IMR-90 (cell line): ENCODE measurements at regions not wholly inside any gene's neighbourhood (a gene's known extent, or its start where the extent isn't known, plus 50 kb on each side); places are given as distances from the start of the nearest gene placed in this dataset.

Experiments
- ATAC-seq: fragments of 200-7000 bp; cut with Tn5 transposase; 2 replicates; pipeline ENCODE4 v1.9.1; 2020; ENCODE audit warnings: low read depth, mild to moderate bottlenecking, moderate library complexity
- BruUV-seq: library from RNA; stranded (reverse); fragments of 400-500 nt; replicated peaks from 2 replicates; lab custom pipeline; 2021; lab: Mats Ljungman, UMichigan
- CTCF ChIA-PET: fragments of 300-600 bp; formaldehyde crosslinking; extraction: SDS; loops from one replicate; lab custom pipeline; 2021; ENCODE audit warnings: antibody characterized with exemption; lab: Yijun Ruan, JAX
- POLR2A ChIA-PET: fragments of 300-600 bp; sonication (Branson Sonifier 250); formaldehyde crosslinking; loops from one replicate; lab custom pipeline; 2022; ENCODE audit warnings: antibody characterized with exemption; ENCODE audit not compliant: unreplicated experiment; lab: Charles Lee
- DNase-seq: peaks from one replicate; pipeline ENCODE4 v3.0.0; 2013
- H2AFZ ChIP-seq: replicated peaks from 2 replicates; pipeline ENCODE3; 2013; ENCODE audit warnings: low read length, mild to moderate bottlenecking; ENCODE audit not compliant: poor library complexity
- H2AK5ac ChIP-seq: 2 replicates; pipeline ENCODE4 v1.6.1; 2013; ENCODE audit warnings: low read depth, low read length, inconsistent platforms
- H2AK9ac ChIP-seq: replicated peaks from 2 replicates; pipeline ENCODE3; 2013; ENCODE audit warnings: mild to moderate bottlenecking, low read depth, low read length, moderate library complexity; ENCODE audit not compliant: poor library complexity
- H2BK120ac ChIP-seq: 2 replicates; pipeline ENCODE4 v1.6.1; 2013; ENCODE audit warnings: low read depth, low read length, inconsistent platforms
- H2BK15ac ChIP-seq: 3 replicates; pipeline ENCODE4 v1.6.1; 2013; ENCODE audit warnings: low read depth, low read length, inconsistent platforms
- H2BK20ac ChIP-seq: 2 replicates; pipeline ENCODE4 v1.6.1; 2013; ENCODE audit warnings: low read depth, mild to moderate bottlenecking, inconsistent platforms, low read length, moderate library complexity
- H2BK5ac ChIP-seq: 2 replicates; pipeline ENCODE4 v1.6.1; 2013; ENCODE audit warnings: mild to moderate bottlenecking, low read depth, low read length, inconsistent platforms; ENCODE audit not compliant: poor library complexity, severe bottlenecking
- H3K14ac ChIP-seq: replicated peaks from 2 replicates; pipeline ENCODE4 v1.6.1; 2013; ENCODE audit warnings: low read depth, low read length, inconsistent platforms
- H3K18ac ChIP-seq: 2 replicates; pipeline ENCODE4 v1.6.1; 2013; ENCODE audit warnings: low read depth, low read length, control low read depth
- H3K23ac ChIP-seq: 2 replicates; pipeline ENCODE4 v1.6.1; 2013; ENCODE audit warnings: low read depth, low read length, inconsistent platforms
- H3K27ac ChIP-seq: 2 replicates; pipeline ENCODE4 v1.5.1; 2013; ENCODE audit warnings: mild to moderate bottlenecking, control low read depth, low read length; ENCODE audit not compliant: insufficient read depth
- H3K27me3 ChIP-seq: 2 replicates; pipeline ENCODE4 v1.6.1; 2013; ENCODE audit warnings: low read length; ENCODE audit not compliant: control insufficient read depth, insufficient read depth
- H3K36me3 ChIP-seq: 2 replicates; pipeline ENCODE4 v1.6.1; 2013; ENCODE audit warnings: low read length, mixed read lengths; ENCODE audit not compliant: control insufficient read depth, insufficient read depth
- H3K4ac ChIP-seq: 2 replicates; pipeline ENCODE4 v1.6.1; 2013; ENCODE audit warnings: low read depth, low read length, inconsistent platforms
- H3K4me1 ChIP-seq: 2 replicates; pipeline ENCODE4 v1.6.1; 2013; ENCODE audit warnings: low read length, mixed read lengths; ENCODE audit not compliant: control insufficient read depth, insufficient read depth
- H3K4me2 ChIP-seq: 2 replicates; pipeline ENCODE4 v1.6.1; 2013; ENCODE audit warnings: low read depth, mild to moderate bottlenecking, control low read depth, low read length, moderate library complexity
- H3K4me3 ChIP-seq: 2 replicates; pipeline ENCODE4 v1.5.1; 2013; ENCODE audit warnings: low read depth, mild to moderate bottlenecking, control low read depth, low read length, moderate library complexity; ENCODE audit not compliant: insufficient read depth
- H3K56ac ChIP-seq: 2 replicates; pipeline ENCODE4 v1.6.1; 2013; ENCODE audit warnings: low read length, inconsistent platforms; ENCODE audit not compliant: insufficient read depth; ENCODE audit errors: extremely low read depth
- H3K79me1 ChIP-seq, 2 experiments: 2 replicates each; pipeline ENCODE4 v1.6.1; 2013; ENCODE audit warnings: low read length in 2 of 2, inconsistent platforms in 1 of 2, low read depth in 1 of 2
- H3K9ac ChIP-seq: 2 replicates; pipeline ENCODE4 v1.6.1; 2013; ENCODE audit warnings: low read depth, low read length, control low read depth
- H3K9me1 ChIP-seq: 2 replicates; pipeline ENCODE4 v1.6.1; 2013; ENCODE audit warnings: low read length, inconsistent platforms; ENCODE audit not compliant: insufficient read depth
- H3K9me3 ChIP-seq: 2 replicates; pipeline ENCODE4 v1.6.1; 2013; ENCODE audit warnings: low read length; ENCODE audit not compliant: control insufficient read depth, insufficient read depth
- H4K20me1 ChIP-seq: 2 replicates; pipeline ENCODE4 v1.6.1; 2013; ENCODE audit warnings: low read length, inconsistent platforms; ENCODE audit not compliant: insufficient read depth
- H4K5ac ChIP-seq: 2 replicates; pipeline ENCODE4 v1.6.1; 2013; ENCODE audit warnings: mild to moderate bottlenecking, low read depth, low read length, control low read depth
- H4K8ac ChIP-seq, 2 experiments: 2 replicates each; pipeline ENCODE4 v1.6.1; 2013; ENCODE audit warnings: low read depth in 2 of 2, low read length in 2 of 2, control low read depth in 1 of 2, inconsistent platforms in 1 of 2
- H4K91ac ChIP-seq: 2 replicates; pipeline ENCODE4 v1.6.1; 2013; ENCODE audit warnings: low read depth, low read length, inconsistent platforms; ENCODE audit not compliant: insufficient read depth
- BHLHE40 ChIP-seq: fragments of 150-350 bp; IDR thresholded peaks from 2 replicates; pipeline ENCODE4 v1.6.1; 2016; ENCODE audit warnings: mild to moderate bottlenecking, low read depth, low read length
- CEBPB ChIP-seq: IDR thresholded peaks from 2 replicates; pipeline ENCODE4 v1.6.1; 2012; ENCODE audit warnings: low read depth, low read length, improper control_type of control experiment
- CHD1 ChIP-seq: IDR thresholded peaks from 2 replicates; pipeline ENCODE4 v1.6.1; 2012; ENCODE audit warnings: low read depth, low read length, improper control_type of control experiment
- CTCF ChIP-seq: conservative IDR thresholded peaks from 2 replicates; pipeline ENCODE4 v1.5.1; 2012; ENCODE audit warnings: mild to moderate bottlenecking, low read depth, low read length, improper control_type of control experiment
- ELK1 ChIP-seq: fragments of 150-350 bp; IDR thresholded peaks from 2 replicates; pipeline ENCODE4 v1.6.1; 2016; ENCODE audit warnings: low read depth, mild to moderate bottlenecking, low read length, moderate library complexity, borderline replicate concordance
- FOS ChIP-seq: fragments of 150-350 bp; IDR thresholded peaks from 2 replicates; pipeline ENCODE4 v1.6.1; 2016; ENCODE audit warnings: low read depth, low read length
- MAFK ChIP-seq: IDR thresholded peaks from 2 replicates; pipeline ENCODE4 v1.6.1; 2012; ENCODE audit warnings: low read depth, low read length, improper control_type of control experiment
- MAZ ChIP-seq: IDR thresholded peaks from 2 replicates; pipeline ENCODE4 v1.6.1; 2012; ENCODE audit warnings: low read depth, mild to moderate bottlenecking, low read length, improper control_type of control experiment, moderate library complexity, borderline replicate concordance
- MXI1 ChIP-seq: IDR thresholded peaks from 2 replicates; pipeline ENCODE4 v1.6.1; 2012; ENCODE audit warnings: low read depth, mild to moderate bottlenecking, low read length, moderate library complexity, borderline replicate concordance
- NFE2L2 ChIP-seq: fragments of 150-350 bp; IDR thresholded peaks from 2 replicates; pipeline ENCODE4 v1.6.1; 2016; ENCODE audit warnings: low read depth, mild to moderate bottlenecking, low read length
- POLR2A ChIP-seq: IDR thresholded peaks from 2 replicates; pipeline ENCODE4 v1.6.1; 2012; ENCODE audit warnings: mild to moderate bottlenecking, low read depth, low read length
- RAD21 ChIP-seq: IDR thresholded peaks from 2 replicates; pipeline ENCODE4 v1.6.1; 2012; ENCODE audit warnings: low read length, improper control_type of control experiment
- RCOR1 ChIP-seq: IDR thresholded peaks from 2 replicates; pipeline ENCODE4 v1.6.1; 2012; ENCODE audit warnings: mild to moderate bottlenecking, low read length, improper control_type of control experiment; ENCODE audit not compliant: insufficient replicate concordance
- RFX5 ChIP-seq: IDR thresholded peaks from 2 replicates; pipeline ENCODE4 v1.8.0; 2012; ENCODE audit warnings: low read depth, mild to moderate bottlenecking, low read length, moderate library complexity
- SMC3 ChIP-seq: fragments of 150-350 bp; IDR thresholded peaks from 2 replicates; pipeline ENCODE4 v1.6.1; 2016; ENCODE audit warnings: low read depth, mild to moderate bottlenecking, antibody characterized with exemption, low read length, moderate library complexity
- USF2 ChIP-seq: fragments of 150-350 bp; IDR thresholded peaks from 2 replicates; pipeline ENCODE4 v1.6.1; 2017; ENCODE audit warnings: mild to moderate bottlenecking, antibody characterized with exemption, low read length, low read depth
- WGBS, 2 experiments: methylation state at CpG; one replicate each; pipeline versions ENCODE4 v1.1.5 to v1.1.7; 2013; ENCODE audit warnings: missing lambda C conversion rate in 2 of 2; ENCODE audit not compliant: insufficient read length in 1 of 2; ENCODE audit errors: extremely low coverage in 2 of 2; 5-methylcytosine and 5-hydroxymethylcytosine counted together
- dilution Hi-C: fragments of 300-500 bp; cut with HindIII; formaldehyde crosslinking; loops from one replicate; pipeline ENCODE4 v1.14.3; 2018; ENCODE audit warnings: low sequenced_read_pairs; ENCODE audit not compliant: unreplicated experiment
- in situ Hi-C: fragments of 300-500 bp; cut with MboI; formaldehyde crosslinking; loops from 3 replicates; pipeline ENCODE4 v1.14.3; 2019; ENCODE audit warnings: low sequenced_read_pairs, inconsistent platforms, mixed read lengths
- intact Hi-C: fragments of 100-400 bp; cut with micrococcal nuclease; formaldehyde crosslinking; loops from 2 replicates; pipeline ENCODE4 v1.10.0; 2022

GRCh38 chr3:191688756-191689433 is 227.9 kb downstream of the PYDC2 start:
- no peak for DNase-seq
- TF ChIP-seq FOS (no peak), CHD1 (no peak), RAD21 (no peak), USF2 (no peak), RFX5 (no peak), NFE2L2 (no peak), CEBPB (no peak), SMC3 (no peak), ELK1 (no peak), MAZ (no peak), MAFK (no peak), CTCF (no peak), BHLHE40 (no peak), RCOR1 (no peak), MXI1 (no peak), POLR2A (no peak)

More at GRCh38 chr3:191688756-191689433, 227.9 kb downstream of the PYDC2 start:
- BruUV-seq, result no TSS peak
- Histone ChIP-seq H2BK5ac (no peak overlapping the region), H4K8ac (no peak overlapping the region), H3K9me3 (peaks cover 6% of the 10 kb centered on the region), H2AFZ (no peak overlapping the region), H3K4me2 (no peak overlapping the region), H3K14ac (no peak overlapping the region), H2AK9ac (no peak overlapping the region), H3K4ac (no peak overlapping the region), H2BK20ac (no peak overlapping the region), H4K91ac (no peak overlapping the region), H3K23ac (no peak overlapping the region), H3K56ac (no peak overlapping the region), H3K18ac (no peak overlapping the region), H3K79me1 (no peaks in the 10 kb centered on the region), H3K9me1 (no peaks in the 10 kb centered on the region), H3K4me3 (no peak overlapping the region), H2AK5ac (no peak overlapping the region), H3K27ac (no peak overlapping the region), H2BK15ac (no peak overlapping the region), H3K36me3 (no peaks in the 10 kb centered on the region), H4K5ac (no peak overlapping the region), H2BK120ac (no peak overlapping the region), H3K4me1 (no peaks in the 10 kb centered on the region), H4K20me1 (no peaks in the 10 kb centered on the region), H3K27me3 (no peaks in the 10 kb centered on the region), H3K9ac (no peak overlapping the region)
- ChIA-PET CTCF (no interaction called here), POLR2A (no interaction called here)
- WGBS, 2 experiments, result no CpG with 5 or more reads among the region's 6 CpGs
- dilution Hi-C loops (no loop called here), in situ Hi-C loops (no loop called here), intact Hi-C loops (no loop called here)
- ATAC-seq, result no peak
